GM06990 (cell line): ENCODE measurements at regions not wholly inside any gene's neighbourhood (a gene's known extent, or its start where the extent isn't known, plus 50 kb on each side); places are given as distances from the start of the nearest gene placed in this dataset.

Experiments used
- DNase-seq: peaks from one replicate; pipeline ENCODE4 v3.0.0-alpha.2; 2011; ENCODE audit not compliant: insufficient read length; ENCODE audit errors: extremely low read depth
- H3K27me3 ChIP-seq: replicated peaks from 2 replicates; pipeline ENCODE4 v1.6.0; 2011; ENCODE audit warnings: low read length; ENCODE audit not compliant: control insufficient read depth, insufficient read depth
- H3K36me3 ChIP-seq: 2 replicates; pipeline ENCODE4 v1.5.1; 2011; ENCODE audit warnings: low read length; ENCODE audit not compliant: control insufficient read depth, insufficient read depth
- H3K4me3 ChIP-seq: replicated peaks from 2 replicates; pipeline ENCODE4 v1.5.1; 2011; ENCODE audit warnings: low read depth, mild to moderate bottlenecking, control low read depth, low read length
- CTCF ChIP-seq: IDR thresholded peaks from 2 replicates; pipeline ENCODE4 v1.5.1; 2011; ENCODE audit warnings: low read length, control low read depth, mild to moderate bottlenecking, inconsistent platforms; ENCODE audit not compliant: insufficient read depth, poor library complexity, severe bottlenecking

GRCh38 chr15:69518806-69519205, 66.2 kb downstream of the RPLP1 start:
- peaks cover 3% of the 10 kb centered on the region; the same call in 1 of the 2 replicates for H3K27me3 ChIP-seq
- DNase-seq: no peak
- TF ChIP-seq CTCF: no peak
- H3K36me3 ChIP-seq: no peaks in the 10 kb centered on the region
- no peak overlapping the region for H3K4me3 ChIP-seq

GRCh38 chr15:69520067-69520466, 67.4 kb downstream of the RPLP1 start:
- TF ChIP-seq CTCF: no peak
- DNase-seq: no peak
- no peaks in the 10 kb centered on the region for H3K36me3 ChIP-seq
- no peak overlapping the region for H3K4me3 ChIP-seq
- peaks cover 3% of the 10 kb centered on the region; the same call in 1 of the 2 replicates for H3K27me3 ChIP-seq

GRCh38 chr15:69522361-69522760, 69.7 kb downstream of the RPLP1 start:
- Histone ChIP-seq H3K36me3 (no peaks in the 10 kb centered on the region), H3K27me3 (peaks cover 3% of the 10 kb centered on the region; the same call in 1 of the 2 replicates), H3K4me3 (no peak overlapping the region)
- DNase-seq: no peak
- no peak for TF ChIP-seq CTCF

GRCh38 chr15:69523010-69524001, 70.7 kb downstream of the RPLP1 start:
- H3K36me3 ChIP-seq: no peaks in the 10 kb centered on the region
- no peak overlapping the region for H3K4me3 ChIP-seq
- peaks cover 3% of the 10 kb centered on the region; the same call in 1 of the 2 replicates for H3K27me3 ChIP-seq
- peak; percentile 76 for TF ChIP-seq CTCF
- DNase-seq: no peak

GRCh38 chr15:69524296-69524695, 71.7 kb downstream of the RPLP1 start:
- peaks cover 3% of the 10 kb centered on the region; the same call in 1 of the 2 replicates for H3K27me3 ChIP-seq

More at GRCh38 chr15:69524296-69524695, 71.7 kb downstream of the RPLP1 start:
- DNase-seq: no peak
- TF ChIP-seq CTCF: no peak
- H3K4me3 ChIP-seq: no peak overlapping the region
- H3K36me3 ChIP-seq: no peaks in the 10 kb centered on the region
